Progenitor cell of endocrine pancreas (in vitro differentiated cells): ENCODE measurements at regions not wholly inside any gene's neighbourhood (a gene's known extent, or its start where the extent isn't known, plus 50 kb on each side); places are given as distances from the start of the nearest gene placed in this dataset.

Experiments
- DNase-seq: peaks from one replicate; pipeline ENCODE4 v3.0.0; 2021; ENCODE audit warnings: low spot score; ENCODE audit not compliant: unreplicated experiment
- H3K27ac Mint-ChIP-seq: 2 replicates; pipeline ENCODE4 v1.8.0; 2021; ENCODE audit warnings: mild to moderate bottlenecking, moderate library complexity, mixed read lengths
- H3K27me3 Mint-ChIP-seq: 2 replicates; pipeline ENCODE4 v1.8.0; 2021; ENCODE audit warnings: mixed read lengths
- H3K36me3 Mint-ChIP-seq: 2 replicates; pipeline ENCODE4 v1.8.0; 2022; ENCODE audit warnings: mixed read lengths; ENCODE audit not compliant: insufficient read depth
- H3K4me1 Mint-ChIP-seq: 2 replicates; pipeline ENCODE4 v1.8.0; 2021; ENCODE audit warnings: low read depth, mixed read lengths
- H3K4me3 Mint-ChIP-seq: 2 replicates; pipeline ENCODE4 v1.8.0; 2021; ENCODE audit warnings: low read depth, mild to moderate bottlenecking, moderate library complexity, mixed read lengths
- H3K9me3 Mint-ChIP-seq: 2 replicates; pipeline ENCODE4 v1.8.0; 2021; ENCODE audit warnings: low read depth, mixed read lengths
- CTCF ChIP-seq: fragments of 200-600 bp; sonication (generic); IDR thresholded peaks from one replicate; pipeline ENCODE4 v1.5.0; 2021; ENCODE audit warnings: antibody characterized with exemption, mild to moderate bottlenecking; ENCODE audit not compliant: unreplicated experiment

- no peak overlapping the region for H3K4me3 Mint-ChIP-seq
- H3K9me3 Mint-ChIP-seq = peaks cover 13% of the 10 kb centered on the region
- no peaks in the 10 kb centered on the region for H3K36me3 Mint-ChIP-seq
- no peaks in the 10 kb centered on the region for H3K4me1 Mint-ChIP-seq
- H3K27me3 Mint-ChIP-seq = no peaks in the 10 kb centered on the region
- no peak for TF ChIP-seq CTCF
- H3K27ac Mint-ChIP-seq = no peak overlapping the region
- no peak for DNase-seq
Measured at GRCh38 chr6:165204807-165205545, 104.4 kb downstream of the C6orf118 start.

GRCh38 chr6:165200178-165200577 is 109.2 kb downstream of the C6orf118 start:
- H3K4me3 Mint-ChIP-seq = no peak overlapping the region

GRCh38 chr6:165191461-165191860 is 117.9 kb downstream of the C6orf118 start:
- peaks cover 5% of the 10 kb centered on the region for H3K4me1 Mint-ChIP-seq
- H3K9me3 Mint-ChIP-seq = peaks cover 15% of the 10 kb centered on the region
- DNase-seq = no peak
- no peaks in the 10 kb centered on the region for H3K36me3 Mint-ChIP-seq
- no peaks in the 10 kb centered on the region for H3K27me3 Mint-ChIP-seq
- no peak overlapping the region for H3K4me3 Mint-ChIP-seq
- no peak overlapping the region for H3K27ac Mint-ChIP-seq
- no peak for TF ChIP-seq CTCF

More at GRCh38 chr6:165200178-165200577, 109.2 kb downstream of the C6orf118 start:
- Mint-ChIP-seq H3K36me3 (no peaks in the 10 kb centered on the region), H3K27ac (no peak overlapping the region), H3K4me1 (no peaks in the 10 kb centered on the region), H3K27me3 (no peaks in the 10 kb centered on the region), H3K9me3 (peaks cover 25% of the 10 kb centered on the region)
- TF ChIP-seq CTCF = no peak
- no peak for DNase-seq

- Mint-ChIP-seq H3K4me1 (peaks cover 12% of the 10 kb centered on the region), H3K27ac (no peak overlapping the region), H3K36me3 (no peaks in the 10 kb centered on the region), H3K27me3 (no peaks in the 10 kb centered on the region), H3K4me3 (no peak overlapping the region), H3K9me3 (peaks cover 2% of the 10 kb centered on the region)
- DNase-seq = no peak
- TF ChIP-seq CTCF = no peak
Measured at GRCh38 chr6:165186441-165187205, 122.8 kb downstream of the C6orf118 start.

GRCh38 chr6:165186041-165186440 is 123.4 kb downstream of the C6orf118 start:
- Mint-ChIP-seq H3K4me3 (no peak overlapping the region), H3K27me3 (no peaks in the 10 kb centered on the region), H3K36me3 (no peaks in the 10 kb centered on the region), H3K4me1 (peaks cover 12% of the 10 kb centered on the region), H3K9me3 (peaks cover 3% of the 10 kb centered on the region), H3K27ac (no peak overlapping the region)
- no peak for TF ChIP-seq CTCF
- no peak for DNase-seq
